ENCODE measurements at regions not wholly inside any gene's neighbourhood (a gene's known extent, or its start where the extent isn't known, plus 50 kb on each side); places are given as distances from the start of the nearest gene placed in this dataset.

DNA sequence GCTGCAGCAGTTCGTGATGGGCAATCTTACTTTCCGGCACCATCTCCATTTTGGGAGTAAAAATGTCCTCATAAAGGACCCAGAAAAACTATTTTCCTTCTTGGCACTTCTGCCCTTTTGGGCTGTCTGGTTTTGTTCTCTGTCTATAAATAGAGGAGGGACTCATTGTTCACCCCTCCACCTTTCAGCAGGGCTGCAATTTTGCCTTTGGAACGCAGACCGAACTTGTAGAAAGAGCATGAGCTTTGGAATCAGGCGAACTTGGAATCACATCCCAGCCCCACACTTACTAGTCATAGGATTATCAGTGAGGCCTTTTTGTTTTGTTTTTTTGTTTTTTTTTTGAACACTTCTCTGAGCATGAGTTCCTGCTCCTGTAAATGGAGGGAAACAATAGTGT is 178.1 kb upstream of the IL12B start:
- Histone ChIP-seq H3K27me3 (ENCODE audit: insufficient read depth, poor library complexity, severe bottlenecking) (no peaks in the 10 kb centered on the region), H3K4me3 (replicated peaks; ENCODE audit: insufficient read depth, low read length) (no peak overlapping the region), H3K27ac (replicated peaks) (no peak overlapping the region)
- TF ChIP-seq GABPA (IDR thresholded peaks at IDR 0.05; ENCODE audit: low read depth) (no peak), POLR2AphosphoS5 (IDR thresholded peaks at IDR 0.05; ENCODE audit: low read depth) (no peak), SPI1 (IDR thresholded peaks at IDR 0.05; ENCODE audit: borderline replicate concordance, low read depth) (no peak)
- TF ChIP-seq, protein P1, sequence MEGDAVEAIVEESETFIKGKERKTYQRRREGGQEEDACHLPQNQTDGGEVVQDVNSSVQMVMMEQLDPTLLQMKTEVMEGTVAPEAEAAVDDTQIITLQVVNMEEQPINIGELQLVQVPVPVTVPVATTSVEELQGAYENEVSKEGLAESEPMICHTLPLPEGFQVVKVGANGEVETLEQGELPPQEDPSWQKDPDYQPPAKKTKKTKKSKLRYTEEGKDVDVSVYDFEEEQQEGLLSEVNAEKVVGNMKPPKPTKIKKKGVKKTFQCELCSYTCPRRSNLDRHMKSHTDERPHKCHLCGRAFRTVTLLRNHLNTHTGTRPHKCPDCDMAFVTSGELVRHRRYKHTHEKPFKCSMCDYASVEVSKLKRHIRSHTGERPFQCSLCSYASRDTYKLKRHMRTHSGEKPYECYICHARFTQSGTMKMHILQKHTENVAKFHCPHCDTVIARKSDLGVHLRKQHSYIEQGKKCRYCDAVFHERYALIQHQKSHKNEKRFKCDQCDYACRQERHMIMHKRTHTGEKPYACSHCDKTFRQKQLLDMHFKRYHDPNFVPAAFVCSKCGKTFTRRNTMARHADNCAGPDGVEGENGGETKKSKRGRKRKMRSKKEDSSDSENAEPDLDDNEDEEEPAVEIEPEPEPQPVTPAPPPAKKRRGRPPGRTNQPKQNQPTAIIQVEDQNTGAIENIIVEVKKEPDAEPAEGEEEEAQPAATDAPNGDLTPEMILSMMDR (IDR thresholded peaks at IDR 0.05; ENCODE audit: insufficient read depth, low read length), result no peak
- TF ChIP-seq, protein P2, sequence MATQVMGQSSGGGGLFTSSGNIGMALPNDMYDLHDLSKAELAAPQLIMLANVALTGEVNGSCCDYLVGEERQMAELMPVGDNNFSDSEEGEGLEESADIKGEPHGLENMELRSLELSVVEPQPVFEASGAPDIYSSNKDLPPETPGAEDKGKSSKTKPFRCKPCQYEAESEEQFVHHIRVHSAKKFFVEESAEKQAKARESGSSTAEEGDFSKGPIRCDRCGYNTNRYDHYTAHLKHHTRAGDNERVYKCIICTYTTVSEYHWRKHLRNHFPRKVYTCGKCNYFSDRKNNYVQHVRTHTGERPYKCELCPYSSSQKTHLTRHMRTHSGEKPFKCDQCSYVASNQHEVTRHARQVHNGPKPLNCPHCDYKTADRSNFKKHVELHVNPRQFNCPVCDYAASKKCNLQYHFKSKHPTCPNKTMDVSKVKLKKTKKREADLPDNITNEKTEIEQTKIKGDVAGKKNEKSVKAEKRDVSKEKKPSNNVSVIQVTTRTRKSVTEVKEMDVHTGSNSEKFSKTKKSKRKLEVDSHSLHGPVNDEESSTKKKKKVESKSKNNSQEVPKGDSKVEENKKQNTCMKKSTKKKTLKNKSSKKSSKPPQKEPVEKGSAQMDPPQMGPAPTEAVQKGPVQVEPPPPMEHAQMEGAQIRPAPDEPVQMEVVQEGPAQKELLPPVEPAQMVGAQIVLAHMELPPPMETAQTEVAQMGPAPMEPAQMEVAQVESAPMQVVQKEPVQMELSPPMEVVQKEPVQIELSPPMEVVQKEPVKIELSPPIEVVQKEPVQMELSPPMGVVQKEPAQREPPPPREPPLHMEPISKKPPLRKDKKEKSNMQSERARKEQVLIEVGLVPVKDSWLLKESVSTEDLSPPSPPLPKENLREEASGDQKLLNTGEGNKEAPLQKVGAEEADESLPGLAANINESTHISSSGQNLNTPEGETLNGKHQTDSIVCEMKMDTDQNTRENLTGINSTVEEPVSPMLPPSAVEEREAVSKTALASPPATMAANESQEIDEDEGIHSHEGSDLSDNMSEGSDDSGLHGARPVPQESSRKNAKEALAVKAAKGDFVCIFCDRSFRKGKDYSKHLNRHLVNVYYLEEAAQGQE (IDR thresholded peaks at IDR 0.05; ENCODE audit: insufficient replicate concordance, low read depth), result no peak
- DNase-seq (ENCODE audit: low read depth in 1 of 2, low spot score in 1 of 2), result no peak

DNA sequence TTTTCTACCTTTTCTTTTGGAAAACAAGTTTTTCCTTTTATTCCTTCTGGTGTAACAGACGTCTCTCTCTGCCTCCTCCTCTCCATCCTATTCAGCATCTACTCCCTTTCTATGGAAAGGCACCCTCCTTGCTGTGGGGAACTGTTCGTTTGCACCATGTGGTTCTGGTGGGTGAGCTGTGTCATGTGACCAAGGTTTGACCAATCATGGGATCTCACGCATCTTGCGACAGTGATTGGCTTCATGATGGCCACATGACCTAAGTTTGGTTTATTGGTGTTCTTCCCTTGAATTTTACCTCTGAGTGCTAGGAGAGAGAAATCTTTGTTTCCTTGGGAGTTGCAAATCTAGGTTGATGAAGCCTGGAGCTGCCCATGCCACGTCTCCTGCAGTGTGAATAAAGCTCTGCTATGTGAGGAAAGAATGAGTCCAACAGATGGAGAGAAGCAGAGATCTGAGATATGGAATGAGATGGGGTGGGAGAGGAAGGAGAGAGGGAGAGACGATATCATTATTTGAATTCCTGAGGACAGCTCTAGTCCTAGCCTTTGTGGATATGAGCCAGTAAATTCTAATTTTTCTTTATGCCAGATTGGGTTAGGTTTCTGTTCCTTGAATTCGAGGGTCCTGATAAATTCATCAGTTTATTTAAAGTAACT is 178.8 kb upstream of the IL12B start:
- Histone ChIP-seq H3K27me3 (ENCODE audit: insufficient read depth, poor library complexity, severe bottlenecking) (no peaks in the 10 kb centered on the region), H3K27ac (replicated peaks) (no peak overlapping the region), H3K4me3 (replicated peaks; ENCODE audit: insufficient read depth, low read length) (no peak overlapping the region)
- TF ChIP-seq, protein P2 (IDR thresholded peaks at IDR 0.05; ENCODE audit: insufficient replicate concordance, low read depth), result no peak
- no peak for TF ChIP-seq POLR2AphosphoS5 (IDR thresholded peaks at IDR 0.05; ENCODE audit: low read depth)
- TF ChIP-seq GABPA (IDR thresholded peaks at IDR 0.05; ENCODE audit: low read depth), result no peak
- TF ChIP-seq, protein P1 (IDR thresholded peaks at IDR 0.05; ENCODE audit: insufficient read depth, low read length), result no peak
- DNase-seq (ENCODE audit: low read depth in 1 of 2, low spot score in 1 of 2), result no peak

DNA sequence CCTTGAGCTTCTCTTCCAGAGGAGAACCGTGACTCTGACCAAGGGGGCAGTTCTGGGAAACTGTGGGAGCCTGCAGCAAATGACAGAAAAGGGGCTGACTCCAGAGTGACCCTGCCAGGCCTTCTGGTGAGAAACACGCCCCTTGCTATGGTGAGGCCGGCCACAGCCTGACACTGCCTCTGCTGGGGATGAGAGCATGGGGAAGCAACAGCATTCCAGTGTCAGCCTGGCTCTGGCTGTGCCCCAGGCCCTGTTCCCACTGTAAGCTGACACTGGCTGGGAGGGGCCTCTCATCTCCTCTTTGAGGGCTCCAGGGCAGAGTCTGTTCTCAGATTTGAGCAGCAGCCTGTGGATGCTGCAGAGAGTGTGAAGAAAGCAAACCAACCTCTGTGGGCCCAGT is 180.0 kb upstream of the IL12B start:
- no peak overlapping the region for H3K27ac ChIP-seq (replicated peaks)
- TF ChIP-seq, protein P2 (IDR thresholded peaks at IDR 0.05; ENCODE audit: insufficient replicate concordance, low read depth), result no peak
- TF ChIP-seq, protein P1 (IDR thresholded peaks at IDR 0.05; ENCODE audit: insufficient read depth, low read length), result no peak
- H3K4me3 ChIP-seq (replicated peaks; ENCODE audit: insufficient read depth, low read length), result no peak overlapping the region
- DNase-seq (ENCODE audit: low read depth in 1 of 2, low spot score in 1 of 2), result no peak
- H3K27me3 ChIP-seq (ENCODE audit: insufficient read depth, poor library complexity, severe bottlenecking), result no peaks in the 10 kb centered on the region
